SU-DHL-6 (cell line): ENCODE measurements at regions not wholly inside any gene's neighbourhood (a gene's known extent, or its start where the extent isn't known, plus 50 kb on each side); places are given as distances from the start of the nearest gene placed in this dataset.

Experiments used
- EZH2phosphoT487 ChIP-seq: fragments of 200-600 bp; sonication (generic), shearing (Covaris generic); conservative IDR thresholded peaks from 2 replicates; pipeline ENCODE4 v1.6.1; 2018; ENCODE audit warnings: mild to moderate bottlenecking, antibody characterized with exemption, low read length, moderate library complexity, mixed read lengths
- TF ChIP-seq, protein P1 (sequence below): fragments of 200-600 bp; sonication (generic); IDR thresholded peaks from one replicate; pipeline ENCODE4 v1.5.1; 2017; ENCODE audit warnings: antibody characterized with exemption, mild to moderate bottlenecking, low read length, moderate library complexity; ENCODE audit not compliant: insufficient read depth, poor library complexity, severe bottlenecking

DNA sequence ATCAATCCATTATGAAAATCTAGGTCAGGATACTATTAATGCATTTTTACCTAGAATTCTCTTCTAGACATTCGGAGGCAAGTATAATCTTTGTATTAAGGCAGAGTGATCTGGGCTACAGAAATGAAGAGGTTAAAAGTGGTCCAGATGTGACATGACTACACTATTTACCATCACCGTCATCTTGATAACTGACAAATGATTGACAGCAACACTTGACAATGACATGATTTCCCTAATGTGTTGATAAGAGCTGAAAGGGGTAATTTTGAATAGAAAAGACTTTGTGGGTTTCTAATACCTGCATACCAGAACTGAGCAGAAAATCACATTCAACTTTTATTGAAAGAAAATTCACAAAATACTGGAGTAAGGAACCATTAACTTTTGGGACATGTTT is 718.9 kb upstream of the MAP3K7 start:
- TF ChIP-seq, protein P1, sequence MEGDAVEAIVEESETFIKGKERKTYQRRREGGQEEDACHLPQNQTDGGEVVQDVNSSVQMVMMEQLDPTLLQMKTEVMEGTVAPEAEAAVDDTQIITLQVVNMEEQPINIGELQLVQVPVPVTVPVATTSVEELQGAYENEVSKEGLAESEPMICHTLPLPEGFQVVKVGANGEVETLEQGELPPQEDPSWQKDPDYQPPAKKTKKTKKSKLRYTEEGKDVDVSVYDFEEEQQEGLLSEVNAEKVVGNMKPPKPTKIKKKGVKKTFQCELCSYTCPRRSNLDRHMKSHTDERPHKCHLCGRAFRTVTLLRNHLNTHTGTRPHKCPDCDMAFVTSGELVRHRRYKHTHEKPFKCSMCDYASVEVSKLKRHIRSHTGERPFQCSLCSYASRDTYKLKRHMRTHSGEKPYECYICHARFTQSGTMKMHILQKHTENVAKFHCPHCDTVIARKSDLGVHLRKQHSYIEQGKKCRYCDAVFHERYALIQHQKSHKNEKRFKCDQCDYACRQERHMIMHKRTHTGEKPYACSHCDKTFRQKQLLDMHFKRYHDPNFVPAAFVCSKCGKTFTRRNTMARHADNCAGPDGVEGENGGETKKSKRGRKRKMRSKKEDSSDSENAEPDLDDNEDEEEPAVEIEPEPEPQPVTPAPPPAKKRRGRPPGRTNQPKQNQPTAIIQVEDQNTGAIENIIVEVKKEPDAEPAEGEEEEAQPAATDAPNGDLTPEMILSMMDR, result no peak
- TF ChIP-seq EZH2phosphoT487, result no peak
